Liver (tissue), 8 donors: ENCODE measurements at regions not wholly inside any gene's neighbourhood (a gene's known extent, or its start where the extent isn't known, plus 50 kb on each side); places are given as distances from the start of the nearest gene placed in this dataset.

Experiments
- DNase-seq: peaks from one replicate; pipeline ENCODE4 v3.0.0-alpha.2; 2017; ENCODE audit warnings: low spot score
- H3K27ac ChIP-seq, 2 donors: one replicate each; pipeline ENCODE4 v1.7.0; 2013; ENCODE audit warnings: inconsistent platforms in 2 of 2, low read length in 2 of 2, control low read depth in 1 of 2, low read depth in 1 of 2, mild to moderate bottlenecking in 1 of 2
- H3K27me3 ChIP-seq, 4 donors: one replicate each; pipeline versions ENCODE4 v1.6.1 to v1.7.0; 2013; ENCODE audit warnings: low read length in 3 of 4, inconsistent platforms in 1 of 4, mild to moderate bottlenecking in 1 of 4, moderate library complexity in 1 of 4; ENCODE audit not compliant: control insufficient read depth in 4 of 4, insufficient read depth in 4 of 4
- H3K36me3 ChIP-seq, 4 donors: one replicate each; pipeline versions ENCODE4 v1.6.1 to v1.7.0; 2013; ENCODE audit warnings: low read length in 3 of 4, mild to moderate bottlenecking in 3 of 4, low read depth in 1 of 4, moderate library complexity in 1 of 4; ENCODE audit not compliant: control insufficient read depth in 4 of 4, insufficient read depth in 3 of 4
- H3K4me1 ChIP-seq, 4 donors: one replicate each; pipeline versions ENCODE4 v1.6.1 to v1.7.0; 2013; ENCODE audit warnings: low read length in 3 of 4, mild to moderate bottlenecking in 3 of 4, moderate library complexity in 1 of 4; ENCODE audit not compliant: control insufficient read depth in 4 of 4, insufficient read depth in 4 of 4
- H3K4me3 ChIP-seq, 3 donors: one replicate each; pipeline versions ENCODE4 v1.6.1 to v1.7.0; 2013; ENCODE audit warnings: low read length in 3 of 3, control low read depth in 1 of 3, low read depth in 1 of 3, mild to moderate bottlenecking in 1 of 3
- H3K9ac ChIP-seq, 2 donors: one replicate each; pipeline ENCODE4 v1.7.0; 2013; ENCODE audit warnings: low read length in 2 of 2, mild to moderate bottlenecking in 2 of 2, moderate library complexity in 2 of 2, control low read depth in 1 of 2, low read depth in 1 of 2
- H3K9me3 ChIP-seq, 4 donors: one replicate each; pipeline versions ENCODE4 v1.6.1 to v1.7.0; 2013; ENCODE audit warnings: low read length in 3 of 4; ENCODE audit not compliant: control insufficient read depth in 4 of 4
- FOXA1 ChIP-seq: IDR thresholded peaks from 2 replicates; pipeline ENCODE4 v1.6.1; 2016; ENCODE audit warnings: antibody characterized with exemption
- FOXA2 ChIP-seq: IDR thresholded peaks from 2 replicates; pipeline ENCODE4 v1.6.1; 2016; ENCODE audit warnings: antibody characterized with exemption
- GABPA ChIP-seq, 2 donors: IDR thresholded peaks in 1 of 2; conservative IDR thresholded peaks in 1 of 2; 2 replicates each; pipeline ENCODE4 v1.6.1; 2016; ENCODE audit warnings: antibody characterized with exemption in 2 of 2, mild to moderate bottlenecking in 1 of 2, moderate library complexity in 1 of 2
- HNF4A ChIP-seq, 2 donors: conservative IDR thresholded peaks; 2 replicates each; pipeline ENCODE4 v1.6.1; 2016; ENCODE audit warnings: antibody characterized with exemption in 2 of 2, mild to moderate bottlenecking in 2 of 2
- JUND ChIP-seq, 2 donors: IDR thresholded peaks; 2 replicates each; pipeline ENCODE4 v1.6.1; 2016; ENCODE audit warnings: antibody characterized with exemption in 2 of 2
- NR2F2 ChIP-seq: IDR thresholded peaks from 2 replicates; pipeline ENCODE4 v1.6.1; 2016; ENCODE audit warnings: antibody characterized with exemption
- RAD21 ChIP-seq, 2 donors: IDR thresholded peaks; 2 replicates each; pipeline ENCODE4 v1.6.1; 2016; ENCODE audit warnings: antibody characterized with exemption in 2 of 2, mild to moderate bottlenecking in 2 of 2
- RXRA ChIP-seq, 2 donors: IDR thresholded peaks; 2 replicates each; pipeline ENCODE4 v1.6.1; 2017 to 2018; ENCODE audit warnings: antibody characterized with exemption in 2 of 2, mild to moderate bottlenecking in 1 of 2
- SP1 ChIP-seq: IDR thresholded peaks from 2 replicates; pipeline ENCODE4 v1.6.1; 2018; ENCODE audit warnings: antibody characterized with exemption, mild to moderate bottlenecking
- TAF1 ChIP-seq: conservative IDR thresholded peaks from 2 replicates; pipeline ENCODE4 v1.6.1; 2016; ENCODE audit warnings: antibody characterized with exemption, mild to moderate bottlenecking
- YY1 ChIP-seq: IDR thresholded peaks from 2 replicates; pipeline ENCODE4 v1.6.1; 2016; ENCODE audit warnings: antibody characterized with exemption, mild to moderate bottlenecking
- whole genome bisulfite sequencing: extraction: QIAGEN DNeasy Blood & Tissue Kit; methylation state at CpG from one replicate; pipeline ENCODE4 v1.1.7; 2013; 5-methylcytosine and 5-hydroxymethylcytosine counted together
- TF ChIP-seq, protein P1 (sequence below): fragments of 150-350 bp; IDR thresholded peaks from 2 replicates; pipeline ENCODE4 v1.5.1; 2017; ENCODE audit warnings: improper control_type of control experiment, low read depth, low read length; ENCODE audit not compliant: missing input control
- TF ChIP-seq, protein P2 (sequence below): IDR thresholded peaks from 2 replicates; pipeline ENCODE4 v1.6.1; 2016; ENCODE audit warnings: antibody characterized with exemption
- TF ChIP-seq, protein P3 (sequence below): IDR thresholded peaks from 2 replicates; pipeline ENCODE4 v1.6.1; 2016; ENCODE audit warnings: antibody characterized with exemption
- TF ChIP-seq, protein P4 (sequence below): IDR thresholded peaks from 2 replicates; pipeline ENCODE4 v1.6.1; 2016; ENCODE audit warnings: antibody characterized with exemption
- donor health status: healthy.
- donor health status: healthy.
- donor health status: healthy.
- donor health status: healthy.
- donor health status: healthy.

DNA sequence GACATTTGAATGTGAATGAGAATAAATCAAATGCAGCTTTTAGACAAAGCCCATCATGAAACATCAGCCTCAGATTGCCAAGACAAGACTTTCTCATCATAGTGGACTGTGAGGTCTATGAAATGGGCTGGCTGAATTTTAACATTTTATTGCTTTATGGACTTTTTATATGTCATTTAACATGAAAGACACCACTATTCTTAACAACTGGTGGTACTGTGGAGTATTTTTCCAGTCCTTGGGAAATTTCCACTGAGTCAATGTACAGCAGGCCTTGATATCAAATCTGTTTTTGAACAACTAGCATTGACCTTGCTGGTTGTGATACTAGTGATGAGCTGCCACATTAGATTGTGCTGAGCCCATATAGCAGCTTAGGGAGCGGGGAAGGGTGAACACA, 326.6 kb upstream of the CITED2 start (continued):
- TF ChIP-seq, protein P1, sequence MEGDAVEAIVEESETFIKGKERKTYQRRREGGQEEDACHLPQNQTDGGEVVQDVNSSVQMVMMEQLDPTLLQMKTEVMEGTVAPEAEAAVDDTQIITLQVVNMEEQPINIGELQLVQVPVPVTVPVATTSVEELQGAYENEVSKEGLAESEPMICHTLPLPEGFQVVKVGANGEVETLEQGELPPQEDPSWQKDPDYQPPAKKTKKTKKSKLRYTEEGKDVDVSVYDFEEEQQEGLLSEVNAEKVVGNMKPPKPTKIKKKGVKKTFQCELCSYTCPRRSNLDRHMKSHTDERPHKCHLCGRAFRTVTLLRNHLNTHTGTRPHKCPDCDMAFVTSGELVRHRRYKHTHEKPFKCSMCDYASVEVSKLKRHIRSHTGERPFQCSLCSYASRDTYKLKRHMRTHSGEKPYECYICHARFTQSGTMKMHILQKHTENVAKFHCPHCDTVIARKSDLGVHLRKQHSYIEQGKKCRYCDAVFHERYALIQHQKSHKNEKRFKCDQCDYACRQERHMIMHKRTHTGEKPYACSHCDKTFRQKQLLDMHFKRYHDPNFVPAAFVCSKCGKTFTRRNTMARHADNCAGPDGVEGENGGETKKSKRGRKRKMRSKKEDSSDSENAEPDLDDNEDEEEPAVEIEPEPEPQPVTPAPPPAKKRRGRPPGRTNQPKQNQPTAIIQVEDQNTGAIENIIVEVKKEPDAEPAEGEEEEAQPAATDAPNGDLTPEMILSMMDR = no peak
- TF ChIP-seq JUND (IDR thresholded peaks at IDR 0.05) (no peak), FOXA2 (no peak), RAD21 (IDR thresholded peaks at IDR 0.05) (no peak), GABPA (IDR thresholded peaks at IDR 0.05 in 1 of 2, conservative IDR thresholded peaks at IDR 0.05 in 1 of 2) (no peak), HNF4A (conservative IDR thresholded peaks at IDR 0.05) (no peak), FOXA1 (no peak)
- TF ChIP-seq, protein P2, sequence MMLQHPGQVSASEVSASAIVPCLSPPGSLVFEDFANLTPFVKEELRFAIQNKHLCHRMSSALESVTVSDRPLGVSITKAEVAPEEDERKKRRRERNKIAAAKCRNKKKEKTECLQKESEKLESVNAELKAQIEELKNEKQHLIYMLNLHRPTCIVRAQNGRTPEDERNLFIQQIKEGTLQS = no peak
- TF ChIP-seq, protein P3, sequence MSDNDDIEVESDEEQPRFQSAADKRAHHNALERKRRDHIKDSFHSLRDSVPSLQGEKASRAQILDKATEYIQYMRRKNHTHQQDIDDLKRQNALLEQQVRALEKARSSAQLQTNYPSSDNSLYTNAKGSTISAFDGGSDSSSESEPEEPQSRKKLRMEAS = no peak

DNA sequence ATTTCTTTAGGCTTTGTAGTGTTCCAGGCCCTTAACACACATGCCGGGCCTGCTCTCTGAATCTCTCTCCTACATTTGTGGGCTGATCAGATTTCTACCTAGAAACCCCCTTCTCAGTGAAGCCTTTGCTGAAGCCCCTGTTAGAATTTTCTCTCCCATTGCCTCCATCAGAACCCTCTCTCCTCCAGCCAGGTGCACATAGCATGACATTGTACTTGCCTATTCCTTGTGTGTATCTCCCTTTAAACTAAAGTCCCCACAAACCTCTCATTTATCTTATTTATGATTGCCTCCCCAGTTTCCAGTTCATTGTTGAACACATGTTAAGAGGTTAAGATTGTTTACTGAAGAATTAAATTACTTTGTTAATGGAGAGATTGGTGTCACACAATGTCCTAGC, 325.5 kb upstream of the CITED2 start:
- H3K36me3 ChIP-seq = no peaks in the 10 kb centered on the region
- H3K9ac ChIP-seq = no peak overlapping the region
- no peaks in the 10 kb centered on the region for H3K27me3 ChIP-seq
- H3K27ac ChIP-seq = no peak overlapping the region
- DNase-seq = no peak
- TF ChIP-seq, protein P2 = no peak
- TF ChIP-seq RXRA (IDR thresholded peaks at IDR 0.05) = no peak
- TF ChIP-seq, protein P1 = no peak
- TF ChIP-seq, protein P4, sequence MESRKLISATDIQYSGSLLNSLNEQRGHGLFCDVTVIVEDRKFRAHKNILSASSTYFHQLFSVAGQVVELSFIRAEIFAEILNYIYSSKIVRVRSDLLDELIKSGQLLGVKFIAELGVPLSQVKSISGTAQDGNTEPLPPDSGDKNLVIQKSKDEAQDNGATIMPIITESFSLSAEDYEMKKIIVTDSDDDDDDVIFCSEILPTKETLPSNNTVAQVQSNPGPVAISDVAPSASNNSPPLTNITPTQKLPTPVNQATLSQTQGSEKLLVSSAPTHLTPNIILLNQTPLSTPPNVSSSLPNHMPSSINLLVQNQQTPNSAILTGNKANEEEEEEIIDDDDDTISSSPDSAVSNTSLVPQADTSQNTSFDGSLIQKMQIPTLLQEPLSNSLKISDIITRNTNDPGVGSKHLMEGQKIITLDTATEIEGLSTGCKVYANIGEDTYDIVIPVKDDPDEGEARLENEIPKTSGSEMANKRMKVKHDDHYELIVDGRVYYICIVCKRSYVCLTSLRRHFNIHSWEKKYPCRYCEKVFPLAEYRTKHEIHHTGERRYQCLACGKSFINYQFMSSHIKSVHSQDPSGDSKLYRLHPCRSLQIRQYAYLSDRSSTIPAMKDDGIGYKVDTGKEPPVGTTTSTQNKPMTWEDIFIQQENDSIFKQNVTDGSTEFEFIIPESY = no peak
- TF ChIP-seq HNF4A (conservative IDR thresholded peaks at IDR 0.05) = no peak
- TF ChIP-seq JUND (IDR thresholded peaks at IDR 0.05) = no peak
- no peak for TF ChIP-seq SP1
- TF ChIP-seq NR2F2 = no peak
- TF ChIP-seq YY1 = no peak
- no peak for TF ChIP-seq FOXA1
- no peak for TF ChIP-seq GABPA (IDR thresholded peaks at IDR 0.05 in 1 of 2, conservative IDR thresholded peaks at IDR 0.05 in 1 of 2)
- no peak for TF ChIP-seq TAF1
- WGBS = 100% methylated on average over 1 of the region's 1 CpG
- no peak overlapping the region for H3K4me3 ChIP-seq
- H3K4me1 ChIP-seq = peaks cover 0 to 9% (median 6%) of the 10 kb centered on the region in 4 donors
- H3K9me3 ChIP-seq = peaks cover 0 to 1% (median 0%) of the 10 kb centered on the region in 4 donors
